Astrocyte (in vitro differentiated cells and primary cell): ENCODE measurements at regions not wholly inside any gene's neighbourhood (a gene's known extent, or its start where the extent isn't known, plus 50 kb on each side); places are given as distances from the start of the nearest gene placed in this dataset.
"Not testable (repeated sequence)": the region's sequence is repeated elsewhere in the genome, so short reads cannot be mapped to it uniquely, and the experiment has no call there.

Experiments used
- EZH2 ChIP-seq: IDR thresholded peaks from 2 replicates; pipeline ENCODE4 v1.6.1; 2012; ENCODE audit warnings: mild to moderate bottlenecking, low read length, inconsistent platforms; ENCODE audit not compliant: insufficient read depth
- TF ChIP-seq, protein P1 (sequence below): IDR thresholded peaks from 2 replicates; pipeline ENCODE4 v1.5.1; 2011; ENCODE audit warnings: low read depth, mild to moderate bottlenecking, inconsistent platforms, low read length, moderate library complexity; ENCODE audit not compliant: insufficient read depth

DNA sequence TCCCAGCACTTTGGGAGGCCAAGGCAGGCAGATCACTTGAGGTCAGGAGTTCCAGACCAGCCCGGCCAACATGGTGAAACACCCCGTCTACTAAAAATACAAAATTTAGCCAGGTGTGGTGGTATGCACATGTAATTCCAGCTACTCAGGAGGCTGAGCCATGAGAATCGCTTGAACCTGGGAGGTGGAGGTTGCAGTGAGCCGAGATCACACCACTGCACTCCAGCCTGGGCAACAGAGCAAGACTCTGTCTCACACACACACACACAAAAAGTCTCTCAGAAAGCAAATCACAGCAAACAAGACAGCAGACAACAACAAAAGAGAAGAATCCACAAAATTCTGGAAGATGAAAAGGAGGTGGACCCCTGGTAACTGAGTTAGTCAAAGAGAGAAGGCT, 241.5 kb upstream of the NOCT start:
- TF ChIP-seq, protein P1, sequence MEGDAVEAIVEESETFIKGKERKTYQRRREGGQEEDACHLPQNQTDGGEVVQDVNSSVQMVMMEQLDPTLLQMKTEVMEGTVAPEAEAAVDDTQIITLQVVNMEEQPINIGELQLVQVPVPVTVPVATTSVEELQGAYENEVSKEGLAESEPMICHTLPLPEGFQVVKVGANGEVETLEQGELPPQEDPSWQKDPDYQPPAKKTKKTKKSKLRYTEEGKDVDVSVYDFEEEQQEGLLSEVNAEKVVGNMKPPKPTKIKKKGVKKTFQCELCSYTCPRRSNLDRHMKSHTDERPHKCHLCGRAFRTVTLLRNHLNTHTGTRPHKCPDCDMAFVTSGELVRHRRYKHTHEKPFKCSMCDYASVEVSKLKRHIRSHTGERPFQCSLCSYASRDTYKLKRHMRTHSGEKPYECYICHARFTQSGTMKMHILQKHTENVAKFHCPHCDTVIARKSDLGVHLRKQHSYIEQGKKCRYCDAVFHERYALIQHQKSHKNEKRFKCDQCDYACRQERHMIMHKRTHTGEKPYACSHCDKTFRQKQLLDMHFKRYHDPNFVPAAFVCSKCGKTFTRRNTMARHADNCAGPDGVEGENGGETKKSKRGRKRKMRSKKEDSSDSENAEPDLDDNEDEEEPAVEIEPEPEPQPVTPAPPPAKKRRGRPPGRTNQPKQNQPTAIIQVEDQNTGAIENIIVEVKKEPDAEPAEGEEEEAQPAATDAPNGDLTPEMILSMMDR = not testable (repeated sequence)
- TF ChIP-seq EZH2 = not testable (repeated sequence)
